A673 (cell line): ENCODE measurements at regions not wholly inside any gene's neighbourhood (a gene's known extent, or its start where the extent isn't known, plus 50 kb on each side); places are given as distances from the start of the nearest gene placed in this dataset.
"Not testable (repeated sequence)": the region's sequence is repeated elsewhere in the genome, so short reads cannot be mapped to it uniquely, and the experiment has no call there.

Experiments used
- BruUV-seq: library from RNA; stranded (reverse); fragments of 400-500 nt; replicated peaks from 2 replicates; lab custom pipeline; 2021; lab: Mats Ljungman, UMichigan
- CTCF ChIA-PET: fragments of 300-600 bp; sonication (Branson Sonifier 250); formaldehyde crosslinking; loops from one replicate; lab custom pipeline; 2022; ENCODE audit warnings: antibody characterized with exemption; lab: Charles Lee
- POLR2A ChIA-PET: fragments of 300-600 bp; sonication (Branson Sonifier 250); formaldehyde crosslinking; loops from one replicate; lab custom pipeline; 2022; ENCODE audit warnings: antibody characterized with exemption; ENCODE audit not compliant: low non-redundant PET; lab: Charles Lee
- DNase-seq: peaks from one replicate; pipeline ENCODE4 v3.0.0-alpha.2; 2015; ENCODE audit warnings: low spot score
- H3K27ac ChIP-seq: fragments of 200-600 bp; sonication (generic); 2 replicates; pipeline ENCODE4 v1.5.1; 2016; ENCODE audit warnings: mixed run types, low read depth, mild to moderate bottlenecking, mixed read lengths, antibody characterized with exemption, low read length; ENCODE audit not compliant: poor library complexity, severe bottlenecking
- H3K27me3 ChIP-seq: fragments of 200-600 bp; sonication (generic); replicated peaks from 2 replicates; pipeline ENCODE4 v1.6.1; 2017; ENCODE audit warnings: mixed run types, low read depth, mild to moderate bottlenecking, mixed read lengths, antibody characterized with exemption, low read length; ENCODE audit not compliant: insufficient read depth, poor library complexity
- H3K36me3 ChIP-seq: fragments of 200-600 bp; sonication (generic); 2 replicates; pipeline ENCODE4 v1.6.1; 2016; ENCODE audit warnings: mixed run types, mild to moderate bottlenecking, mixed read lengths, antibody characterized with exemption, low read length; ENCODE audit not compliant: insufficient read depth, poor library complexity, severe bottlenecking
- H3K4me1 ChIP-seq: fragments of 200-600 bp; sonication (generic); 2 replicates; pipeline ENCODE4 v1.6.1; 2017; ENCODE audit warnings: mixed run types, mild to moderate bottlenecking, mixed read lengths, antibody characterized with exemption, low read length; ENCODE audit not compliant: insufficient read depth, poor library complexity, severe bottlenecking
- H3K4me3 ChIP-seq: fragments of 200-600 bp; sonication (generic); 2 replicates; pipeline ENCODE4 v1.5.1; 2016; ENCODE audit warnings: low read depth, mixed run types, mild to moderate bottlenecking, mixed read lengths, low read length; ENCODE audit not compliant: poor library complexity, severe bottlenecking
- H3K9me3 ChIP-seq: fragments of 200-600 bp; sonication (generic); 2 replicates; pipeline ENCODE4 v1.6.1; 2016; ENCODE audit warnings: mixed run types, low read depth, mild to moderate bottlenecking, mixed read lengths, antibody characterized with exemption, low read length; ENCODE audit not compliant: poor library complexity, severe bottlenecking
- CTCF ChIP-seq: fragments of 300-800, 200-600 bp; sonication (generic); conservative IDR thresholded peaks from 2 replicates; pipeline ENCODE4 v1.5.1; 2017; ENCODE audit warnings: low read depth, mild to moderate bottlenecking, antibody characterized with exemption, low read length, moderate library complexity, mixed read lengths
- EZH2 ChIP-seq: fragments of 200-600 bp; sonication (generic); IDR thresholded peaks from 2 replicates; pipeline ENCODE4 v1.6.1; 2017; ENCODE audit warnings: borderline replicate concordance, low read depth, mild to moderate bottlenecking, mixed read lengths, antibody characterized with exemption, low read length; ENCODE audit not compliant: poor library complexity, severe bottlenecking
- intact Hi-C: fragments of 100-400 bp; cut with micrococcal nuclease; formaldehyde crosslinking; loops from one replicate; pipeline ENCODE4 v1.10.0; 2022; ENCODE audit not compliant: unreplicated experiment

- POLR2A ChIA-PET = no interaction called here
- H3K27ac ChIP-seq = no peak overlapping the region
- no peak overlapping the region for H3K4me3 ChIP-seq
- TF ChIP-seq EZH2 (no peak), CTCF (no peak)
- CTCF ChIA-PET = no interaction called here
- H3K36me3 ChIP-seq = no peaks in the 10 kb centered on the region
- no peaks in the 10 kb centered on the region for H3K4me1 ChIP-seq
- H3K27me3 ChIP-seq = no peaks in the 10 kb centered on the region
- no TSS peak for BruUV-seq
- DNase-seq = no peak
- no peaks in the 10 kb centered on the region for H3K9me3 ChIP-seq
- intact Hi-C loops = no loop called here
Measured at GRCh38 chr6:167750956-167751358, 75.8 kb upstream of the AFDN start.

- intact Hi-C loops = no loop called here
- TF ChIP-seq CTCF = no peak
- no peak for TF ChIP-seq EZH2
- BruUV-seq = no TSS peak
- POLR2A ChIA-PET = no interaction called here
- Histone ChIP-seq H3K27me3 (no peaks in the 10 kb centered on the region), H3K9me3 (no peaks in the 10 kb centered on the region), H3K27ac (no peak overlapping the region), H3K4me3 (no peak overlapping the region), H3K4me1 (no peaks in the 10 kb centered on the region), H3K36me3 (no peaks in the 10 kb centered on the region)
- CTCF ChIA-PET = no interaction called here
- no peak for DNase-seq
Measured at GRCh38 chr6:167751579-167752115, 75.1 kb upstream of the AFDN start.

GRCh38 chr6:167753281-167753680 is 73.4 kb upstream of the AFDN start:
- CTCF ChIA-PET, BruUV-seq, DNase-seq, H3K9me3 ChIP-seq, H3K36me3 ChIP-seq, H3K4me3 ChIP-seq, POLR2A ChIA-PET, intact Hi-C loops, H3K27me3 ChIP-seq, H3K4me1 ChIP-seq, H3K27ac ChIP-seq: not testable (repeated sequence)

GRCh38 chr6:167754691-167755090 is 72.0 kb upstream of the AFDN start:
- Histone ChIP-seq H3K36me3 (no peaks in the 10 kb centered on the region), H3K9me3 (no peaks in the 10 kb centered on the region), H3K27ac (no peak overlapping the region), H3K27me3 (no peaks in the 10 kb centered on the region), H3K4me3 (no peak overlapping the region), H3K4me1 (no peaks in the 10 kb centered on the region)
- DNase-seq = no peak
- no TSS peak for BruUV-seq
- ChIA-PET CTCF (no interaction called here), POLR2A (no interaction called here)
- intact Hi-C loops = no loop called here
- TF ChIP-seq CTCF (no peak), EZH2 (no peak)
